GM12892 (cell line): ENCODE measurements at regions not wholly inside any gene's neighbourhood (a gene's known extent, or its start where the extent isn't known, plus 50 kb on each side); places are given as distances from the start of the nearest gene placed in this dataset.

Source experiments
- DNase-seq: peaks from one replicate; pipeline ENCODE4 v3.0.0; 2011; ENCODE audit not compliant: insufficient read length
- FAIRE-seq: peaks from 2 replicates; lab custom pipeline; 2011; peaks lifted over from hg19 to GRCh38; lab: Jason Lieb, UNC
- POLR2A ChIP-seq: IDR thresholded peaks from 2 replicates; pipeline ENCODE4 v1.6.1; 2011; ENCODE audit warnings: low read depth, low read length, control low read depth
- POLR2AphosphoS5 ChIP-seq: IDR thresholded peaks from 2 replicates; pipeline ENCODE4 v1.6.1; 2011; ENCODE audit warnings: low read depth, low read length, control low read depth
- TAF1 ChIP-seq: IDR thresholded peaks from 2 replicates; pipeline ENCODE4 v1.6.1; 2011; ENCODE audit warnings: low read depth, mild to moderate bottlenecking, control low read depth, low read length, borderline replicate concordance

- FAIRE-seq, result no peak
- no peak for TF ChIP-seq POLR2AphosphoS5
- no peak for TF ChIP-seq TAF1
- no peak for TF ChIP-seq POLR2A
These were observed 50.5 kb upstream of the DST start for GRCh38 chr6:56693246-56693607.

DNA sequence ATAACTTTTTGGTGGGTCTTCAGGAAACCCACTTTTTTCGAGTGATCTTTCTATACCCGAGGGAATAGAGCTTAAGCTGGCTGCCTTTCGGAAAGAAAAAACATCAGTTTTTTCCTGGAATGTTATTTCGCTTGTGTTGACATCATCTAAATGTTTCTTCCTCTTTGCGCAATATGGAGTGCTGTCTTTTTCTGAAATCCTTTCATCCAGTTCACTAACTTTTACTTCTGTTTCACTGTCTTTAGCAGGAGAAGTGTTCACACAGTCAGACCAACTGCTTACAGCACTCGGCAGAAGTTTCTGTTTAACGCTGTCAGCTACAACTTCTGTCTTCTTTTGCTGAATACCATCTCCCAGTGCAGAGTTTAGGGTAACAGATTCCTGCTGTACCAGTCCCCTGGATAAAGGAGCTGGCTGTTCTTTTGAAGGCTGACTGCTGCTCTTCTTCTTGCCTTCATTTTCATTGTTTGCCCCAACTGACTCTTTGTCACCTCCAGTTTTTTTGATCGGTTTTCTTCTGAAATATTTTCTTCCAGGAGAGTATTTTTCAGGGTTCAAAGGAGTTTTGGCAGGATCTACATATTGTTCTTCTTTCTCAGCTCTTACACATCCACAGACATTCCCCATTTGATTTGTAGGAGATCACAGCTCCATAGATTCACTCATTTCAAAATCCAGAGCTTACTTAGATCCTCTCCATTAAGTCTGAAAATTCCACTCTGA, 50.0 kb upstream of the DST start:
- no peak for DNase-seq
- FAIRE-seq, result no peak
- TF ChIP-seq TAF1 (no peak), POLR2A (no peak), POLR2AphosphoS5 (no peak)

More at GRCh38 chr6:56693246-56693607, 50.5 kb upstream of the DST start:
- no peak for DNase-seq
